T-cell (primary cell): ENCODE measurements at regions not wholly inside any gene's neighbourhood (a gene's known extent, or its start where the extent isn't known, plus 50 kb on each side); places are given as distances from the start of the nearest gene placed in this dataset.
"Not testable (repeated sequence)": the region's sequence is repeated elsewhere in the genome, so short reads cannot be mapped to it uniquely, and the experiment has no call there.

Experiments
- ATAC-seq, 4 experiments: fragments of 200-7000 bp in 3 of 4; fragments of 150-1000 bp in 1 of 4; cut with Tn5 transposase; replicated peaks in 1 of 4; 1 replicate in 3 of 4; 2 replicates in 1 of 4; pipeline ENCODE4 v1.10.0; 2021; ENCODE audit warnings: moderate library complexity in 3 of 4, mild to moderate bottlenecking in 2 of 4, moderate number of reproducible peaks in 1 of 4
- CTCF ChIA-PET, 2 donors: fragments of 300-600 bp; sonication (Branson Sonifier 250); formaldehyde crosslinking; loops; one replicate each; lab custom pipeline; 2022; ENCODE audit warnings: antibody characterized with exemption in 2 of 2; lab: Charles Lee
- POLR2A ChIA-PET, 2 donors: fragments of 300-600 bp; sonication (Branson Sonifier 250); formaldehyde crosslinking; loops; one replicate each; lab custom pipeline; 2022; ENCODE audit warnings: antibody characterized with exemption in 2 of 2; lab: Charles Lee
- DNase-seq, 35 experiments: peaks; one replicate each; pipeline versions ENCODE4 v3.0.0 to v3.0.0-alpha.2; 2013 to 2023
- H3K27ac ChIP-seq: one replicate; pipeline ENCODE4 v1.5.1; 2013; ENCODE audit warnings: low read length
- H3K27me3 ChIP-seq, 2 experiments: replicated peaks in 1 of 2; 1 replicate in 1 of 2; 2 replicates in 1 of 2; pipeline versions ENCODE4 v1.6.1 to v1.7.0; 2013; ENCODE audit warnings: low read length in 1 of 2, mixed read lengths in 1 of 2; ENCODE audit not compliant: control insufficient read depth in 2 of 2, insufficient read depth in 2 of 2; ENCODE audit errors: extremely low read depth in 1 of 2
- H3K36me3 ChIP-seq, 2 donors: 1 replicate in 1 of 2; 2 replicates in 1 of 2; pipeline versions ENCODE4 v1.6.1 to v1.7.0; 2013; ENCODE audit warnings: low read length in 1 of 2; ENCODE audit not compliant: control insufficient read depth in 2 of 2, insufficient read depth in 1 of 2; ENCODE audit errors: extremely low read depth in 1 of 2
- H3K4me1 ChIP-seq, 2 experiments: 1 replicate in 1 of 2; 2 replicates in 1 of 2; pipeline versions ENCODE4 v1.6.1 to v1.7.0; 2013; ENCODE audit warnings: low read length in 2 of 2, mixed read lengths in 1 of 2; ENCODE audit not compliant: insufficient read depth in 2 of 2, control insufficient read depth in 1 of 2; ENCODE audit errors: extremely low read depth in 1 of 2
- H3K4me3 ChIP-seq, 2 donors: 1 replicate in 1 of 2; 2 replicates in 1 of 2; pipeline versions ENCODE4 v1.5.1 to v1.7.0; 2013; ENCODE audit warnings: mild to moderate bottlenecking in 2 of 2, low read length in 1 of 2, moderate library complexity in 1 of 2; ENCODE audit not compliant: control insufficient read depth in 1 of 2; ENCODE audit errors: extremely low read depth in 1 of 2
- H3K9me3 ChIP-seq: 2 replicates; pipeline ENCODE4 v1.7.0; 2013
- H3K27ac Mint-ChIP-seq, 2 donors: one replicate each; pipeline ENCODE4 v1.8.0; 2020 to 2021; ENCODE audit warnings: mild to moderate bottlenecking in 2 of 2, mixed read lengths in 2 of 2
- H3K27me3 Mint-ChIP-seq, 2 donors: one replicate each; pipeline ENCODE4 v1.8.0; 2021 to 2022; ENCODE audit warnings: mixed read lengths in 2 of 2
- H3K36me3 Mint-ChIP-seq: one replicate; pipeline ENCODE4 v1.8.0; 2021; ENCODE audit warnings: mixed read lengths
- H3K4me1 Mint-ChIP-seq, 3 donors: one replicate each; pipeline ENCODE4 v1.8.0; 2020 to 2022; ENCODE audit warnings: mixed read lengths in 3 of 3, mild to moderate bottlenecking in 1 of 3
- H3K4me3 Mint-ChIP-seq, 3 donors: one replicate each; pipeline ENCODE4 v1.8.0; 2020 to 2022; ENCODE audit warnings: mild to moderate bottlenecking in 3 of 3, mixed read lengths in 3 of 3, moderate library complexity in 3 of 3
- H3K9me3 Mint-ChIP-seq, 3 donors: one replicate each; pipeline ENCODE4 v1.8.0; 2020 to 2022; ENCODE audit warnings: mixed read lengths in 3 of 3
- WGBS: methylation state at CpG from one replicate; pipeline ENCODE4 v1.1.5; 2013; ENCODE audit warnings: missing lambda C conversion rate; ENCODE audit not compliant: insufficient coverage; 5-methylcytosine and 5-hydroxymethylcytosine counted together

GRCh38 chr13:18895411-18895810 is 286.2 kb downstream of the TUBA3C start:
- H3K9me3 Mint-ChIP-seq, DNase-seq, H3K4me1 Mint-ChIP-seq, H3K4me3 Mint-ChIP-seq, H3K27me3 Mint-ChIP-seq, H3K4me1 ChIP-seq, H3K27ac Mint-ChIP-seq, H3K36me3 Mint-ChIP-seq, H3K27ac ChIP-seq, POLR2A ChIA-PET, CTCF ChIA-PET, ATAC-seq, H3K27me3 ChIP-seq, H3K36me3 ChIP-seq, H3K9me3 ChIP-seq, H3K4me3 ChIP-seq: not testable (repeated sequence)
- WGBS, result 89% methylated on average over 8 of the region's 13 CpGs

GRCh38 chr13:18891242-18891641 is 290.4 kb downstream of the TUBA3C start:
- H3K27ac Mint-ChIP-seq, H3K27me3 Mint-ChIP-seq, H3K9me3 ChIP-seq, H3K36me3 Mint-ChIP-seq, H3K4me1 ChIP-seq, H3K4me3 Mint-ChIP-seq, H3K4me3 ChIP-seq, DNase-seq, H3K27me3 ChIP-seq, CTCF ChIA-PET, H3K36me3 ChIP-seq, H3K9me3 Mint-ChIP-seq, H3K27ac ChIP-seq, POLR2A ChIA-PET, ATAC-seq, H3K4me1 Mint-ChIP-seq: not testable (repeated sequence)
- WGBS, result no CpG with 5 or more reads among the region's 1 CpG

GRCh38 chr13:18874875-18875789 is 306.5 kb downstream of the TUBA3C start:
- H3K27me3 Mint-ChIP-seq, H3K4me3 Mint-ChIP-seq, H3K27ac Mint-ChIP-seq, H3K4me3 ChIP-seq, H3K4me1 ChIP-seq, H3K36me3 ChIP-seq, POLR2A ChIA-PET, H3K27me3 ChIP-seq, CTCF ChIA-PET, H3K9me3 ChIP-seq, H3K36me3 Mint-ChIP-seq, H3K27ac ChIP-seq, H3K4me1 Mint-ChIP-seq: not testable (repeated sequence)
- WGBS, result 51% methylated on average over 60 of the region's 72 CpGs
- peak in 1 of 4 experiments; percentile 74 for ATAC-seq
- peaks cover 0 to 12% (median 6%) of the 10 kb centered on the region in 3 donors for H3K9me3 Mint-ChIP-seq
- DNase-seq, result peak in 3 of 35 experiments; percentile 0 to 71 (median 3)

GRCh38 chr13:18870557-18870956 is 311.1 kb downstream of the TUBA3C start:
- no CpG with 5 or more reads among the region's 4 CpGs for WGBS
- not testable (repeated sequence) for H3K27ac Mint-ChIP-seq, H3K27me3 Mint-ChIP-seq

GRCh38 chr13:18869365-18869764 is 312.3 kb downstream of the TUBA3C start:
- H3K4me3 Mint-ChIP-seq, H3K4me1 ChIP-seq, H3K27me3 Mint-ChIP-seq, POLR2A ChIA-PET, H3K36me3 ChIP-seq, H3K36me3 Mint-ChIP-seq, H3K9me3 ChIP-seq, CTCF ChIA-PET, H3K4me1 Mint-ChIP-seq, H3K27ac ChIP-seq, H3K4me3 ChIP-seq, H3K27me3 ChIP-seq, DNase-seq, ATAC-seq, H3K9me3 Mint-ChIP-seq, H3K27ac Mint-ChIP-seq: not testable (repeated sequence)
- no CpG with 5 or more reads among the region's 2 CpGs for WGBS

More at GRCh38 chr13:18870557-18870956, 311.1 kb downstream of the TUBA3C start:
- H3K9me3 ChIP-seq, H3K27me3 ChIP-seq, H3K4me1 ChIP-seq, H3K4me1 Mint-ChIP-seq, POLR2A ChIA-PET, H3K4me3 Mint-ChIP-seq, CTCF ChIA-PET, H3K4me3 ChIP-seq, H3K27ac ChIP-seq, ATAC-seq, H3K36me3 ChIP-seq, DNase-seq, H3K36me3 Mint-ChIP-seq, H3K9me3 Mint-ChIP-seq: not testable (repeated sequence)

- H3K27ac Mint-ChIP-seq, H3K27me3 Mint-ChIP-seq, H3K4me1 ChIP-seq, CTCF ChIA-PET, H3K36me3 ChIP-seq, H3K4me1 Mint-ChIP-seq, H3K36me3 Mint-ChIP-seq, H3K4me3 ChIP-seq, H3K4me3 Mint-ChIP-seq, ATAC-seq, H3K27me3 ChIP-seq, H3K9me3 Mint-ChIP-seq, DNase-seq, H3K27ac ChIP-seq, H3K9me3 ChIP-seq, POLR2A ChIA-PET: not testable (repeated sequence)
- 50% methylated on average over 2 of the region's 17 CpGs for WGBS
These were observed 343.5 kb downstream of the TUBA3C start for GRCh38 chr13:18837986-18838629.
